ENCODE measurements at regions not wholly inside any gene's neighbourhood (a gene's known extent, or its start where the extent isn't known, plus 50 kb on each side); places are given as distances from the start of the nearest gene placed in this dataset.
"Not testable (repeated sequence)": the region's sequence is repeated elsewhere in the genome, so short reads cannot be mapped to it uniquely, and the experiment has no call there.

GRCh38 chr10:42367532-42368230 lies 270.7 kb downstream of the ZNF33B start:
- peak; percentile 100 for ATAC-seq
- no peak for TF ChIP-seq ZFP30 (CRISPR knock-in tag; IDR thresholded peaks at IDR 0.05)
- no peak for TF ChIP-seq ZFP3 (CRISPR knock-in tag; IDR thresholded peaks at IDR 0.05)
- TF ChIP-seq, protein P1, sequence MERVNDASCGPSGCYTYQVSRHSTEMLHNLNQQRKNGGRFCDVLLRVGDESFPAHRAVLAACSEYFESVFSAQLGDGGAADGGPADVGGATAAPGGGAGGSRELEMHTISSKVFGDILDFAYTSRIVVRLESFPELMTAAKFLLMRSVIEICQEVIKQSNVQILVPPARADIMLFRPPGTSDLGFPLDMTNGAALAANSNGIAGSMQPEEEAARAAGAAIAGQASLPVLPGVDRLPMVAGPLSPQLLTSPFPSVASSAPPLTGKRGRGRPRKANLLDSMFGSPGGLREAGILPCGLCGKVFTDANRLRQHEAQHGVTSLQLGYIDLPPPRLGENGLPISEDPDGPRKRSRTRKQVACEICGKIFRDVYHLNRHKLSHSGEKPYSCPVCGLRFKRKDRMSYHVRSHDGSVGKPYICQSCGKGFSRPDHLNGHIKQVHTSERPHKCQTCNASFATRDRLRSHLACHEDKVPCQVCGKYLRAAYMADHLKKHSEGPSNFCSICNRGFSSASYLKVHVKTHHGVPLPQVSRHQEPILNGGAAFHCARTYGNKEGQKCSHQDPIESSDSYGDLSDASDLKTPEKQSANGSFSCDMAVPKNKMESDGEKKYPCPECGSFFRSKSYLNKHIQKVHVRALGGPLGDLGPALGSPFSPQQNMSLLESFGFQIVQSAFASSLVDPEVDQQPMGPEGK (CRISPR knock-in tag; IDR thresholded peaks at IDR 0.05; ENCODE audit: borderline replicate concordance) = no peak
- TF ChIP-seq ZNF565 (CRISPR knock-in tag; conservative IDR thresholded peaks at IDR 0.05; ENCODE audit: low read depth) = no peak
- TF ChIP-seq ESRRG (CRISPR knock-in tag; IDR thresholded peaks at IDR 0.05) = no peak
- no peak for TF ChIP-seq BACH2 (CRISPR knock-in tag; IDR thresholded peaks at IDR 0.05; ENCODE audit: borderline replicate concordance)
- no peak for TF ChIP-seq ARNTL (CRISPR knock-in tag; IDR thresholded peaks at IDR 0.05; ENCODE audit: borderline replicate concordance, low read depth)
- TF ChIP-seq, protein P2, sequence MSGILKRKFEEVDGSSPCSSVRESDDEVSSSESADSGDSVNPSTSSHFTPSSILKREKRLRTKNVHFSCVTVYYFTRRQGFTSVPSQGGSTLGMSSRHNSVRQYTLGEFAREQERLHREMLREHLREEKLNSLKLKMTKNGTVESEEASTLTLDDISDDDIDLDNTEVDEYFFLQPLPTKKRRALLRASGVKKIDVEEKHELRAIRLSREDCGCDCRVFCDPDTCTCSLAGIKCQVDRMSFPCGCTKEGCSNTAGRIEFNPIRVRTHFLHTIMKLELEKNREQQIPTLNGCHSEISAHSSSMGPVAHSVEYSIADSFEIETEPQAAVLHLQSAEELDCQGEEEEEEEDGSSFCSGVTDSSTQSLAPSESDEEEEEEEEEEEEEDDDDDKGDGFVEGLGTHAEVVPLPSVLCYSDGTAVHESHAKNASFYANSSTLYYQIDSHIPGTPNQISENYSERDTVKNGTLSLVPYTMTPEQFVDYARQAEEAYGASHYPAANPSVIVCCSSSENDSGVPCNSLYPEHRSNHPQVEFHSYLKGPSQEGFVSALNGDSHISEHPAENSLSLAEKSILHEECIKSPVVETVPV (CRISPR knock-in tag; IDR thresholded peaks at IDR 0.05) = no peak
- no peak for TF ChIP-seq ZC3H10 (CRISPR knock-in tag; IDR thresholded peaks at IDR 0.05)
- no peak for TF ChIP-seq CREB5 (CRISPR knock-in tag; IDR thresholded peaks at IDR 0.05; ENCODE audit: low read depth)
- TF ChIP-seq, protein P3, sequence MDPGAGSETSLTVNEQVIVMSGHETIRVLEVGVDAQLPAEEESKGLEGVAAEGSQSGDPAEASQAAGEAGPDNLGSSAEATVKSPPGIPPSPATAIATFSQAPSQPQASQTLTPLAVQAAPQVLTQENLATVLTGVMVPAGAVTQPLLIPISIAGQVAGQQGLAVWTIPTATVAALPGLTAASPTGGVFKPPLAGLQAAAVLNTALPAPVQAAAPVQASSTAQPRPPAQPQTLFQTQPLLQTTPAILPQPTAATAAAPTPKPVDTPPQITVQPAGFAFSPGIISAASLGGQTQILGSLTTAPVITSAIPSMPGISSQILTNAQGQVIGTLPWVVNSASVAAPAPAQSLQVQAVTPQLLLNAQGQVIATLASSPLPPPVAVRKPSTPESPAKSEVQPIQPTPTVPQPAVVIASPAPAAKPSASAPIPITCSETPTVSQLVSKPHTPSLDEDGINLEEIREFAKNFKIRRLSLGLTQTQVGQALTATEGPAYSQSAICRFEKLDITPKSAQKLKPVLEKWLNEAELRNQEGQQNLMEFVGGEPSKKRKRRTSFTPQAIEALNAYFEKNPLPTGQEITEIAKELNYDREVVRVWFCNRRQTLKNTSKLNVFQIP (CRISPR knock-in tag; IDR thresholded peaks at IDR 0.05; ENCODE audit: borderline replicate concordance, low read depth) = no peak
- no peak for TF ChIP-seq TCF4 (CRISPR knock-in tag; IDR thresholded peaks at IDR 0.05; ENCODE audit: borderline replicate concordance)
- no peak for TF ChIP-seq GLIS3 (CRISPR knock-in tag; IDR thresholded peaks at IDR 0.05)

DNA sequence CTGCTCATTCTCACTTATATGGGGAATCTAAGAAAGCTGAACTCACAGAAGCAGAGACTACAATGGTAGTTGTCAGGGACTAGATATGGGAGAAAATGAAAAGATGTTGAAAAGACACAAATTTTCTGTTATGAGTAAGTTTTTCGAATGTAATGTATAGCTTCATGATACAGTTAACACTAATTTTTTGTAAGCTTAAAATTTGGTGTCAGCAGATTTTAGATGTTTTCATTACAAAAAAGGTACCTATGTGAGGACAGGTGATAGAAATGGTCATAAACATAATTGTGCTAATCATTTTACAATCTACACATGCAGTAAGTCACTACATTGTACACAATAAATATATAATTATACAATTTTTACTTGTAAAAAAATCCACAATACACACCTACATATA lies 286.6 kb downstream of the ZNF33B start:
- ATAC-seq = no peak
- TF ChIP-seq CSDC2 (CRISPR knock-in tag; IDR thresholded peaks at IDR 0.05) = no peak
- TF ChIP-seq ZFP3 (CRISPR knock-in tag; IDR thresholded peaks at IDR 0.05) = no peak
- TF ChIP-seq, protein P2 (CRISPR knock-in tag; IDR thresholded peaks at IDR 0.05) = no peak
- no peak for TF ChIP-seq ZFP30 (CRISPR knock-in tag; IDR thresholded peaks at IDR 0.05)
- no peak for TF ChIP-seq ZNF565 (CRISPR knock-in tag; conservative IDR thresholded peaks at IDR 0.05; ENCODE audit: low read depth)
- no peak for TF ChIP-seq OSR1 (CRISPR knock-in tag; IDR thresholded peaks at IDR 0.05)
- TF ChIP-seq CREB5 (CRISPR knock-in tag; IDR thresholded peaks at IDR 0.05; ENCODE audit: low read depth) = no peak
- TF ChIP-seq ESRRG (CRISPR knock-in tag; IDR thresholded peaks at IDR 0.05) = no peak

- not testable (repeated sequence) for ATAC-seq
Observed at GRCh38 chr10:42336593-42337337, 301.6 kb downstream of the ZNF33B start.

DNA sequence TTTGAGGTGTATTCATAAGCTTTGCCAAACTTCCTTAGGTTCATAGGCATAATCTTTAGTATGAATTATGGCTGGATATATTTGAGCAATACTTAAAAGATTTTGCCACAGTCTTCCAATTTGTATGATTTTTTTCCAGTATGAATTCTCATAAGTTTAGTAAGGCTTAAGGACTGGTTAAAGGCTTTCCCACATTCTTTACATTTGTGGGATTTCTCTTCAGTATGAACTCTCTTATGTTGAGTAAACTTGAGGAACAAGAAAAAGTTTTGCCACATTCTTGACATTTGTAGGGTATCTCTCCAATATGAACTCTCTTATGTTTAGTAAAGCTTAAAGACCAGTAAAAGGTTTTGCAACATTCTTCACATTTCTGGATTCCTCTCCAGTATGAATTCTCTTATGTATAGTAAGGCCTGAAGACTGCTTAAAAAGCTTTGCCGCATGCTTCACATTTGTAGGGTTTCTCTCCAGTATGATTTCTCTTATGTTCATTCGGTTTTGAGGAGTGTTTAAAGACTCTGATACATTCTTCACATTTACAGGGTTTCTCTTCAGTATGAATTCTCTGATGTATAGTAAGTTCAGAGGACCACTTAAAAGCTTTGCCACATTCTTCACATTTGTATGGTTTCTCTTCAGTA lies 302.6 kb downstream of the ZNF33B start:
- not testable (repeated sequence) for ATAC-seq
